Keratinocyte (primary cell): ENCODE measurements at regions not wholly inside any gene's neighbourhood (a gene's known extent, or its start where the extent isn't known, plus 50 kb on each side); places are given as distances from the start of the nearest gene placed in this dataset.
"Not testable (repeated sequence)": the region's sequence is repeated elsewhere in the genome, so short reads cannot be mapped to it uniquely, and the experiment has no call there.

ENCODE experiments used
- EZH2 ChIP-seq: IDR thresholded peaks from one replicate; pipeline ENCODE4 v1.6.1; 2012; ENCODE audit warnings: inconsistent platforms, mild to moderate bottlenecking, low read length, moderate library complexity
- TF ChIP-seq, protein P1 (sequence below), 3 experiments: IDR thresholded peaks in 1 of 3; conservative IDR thresholded peaks in 1 of 3; optimal IDR thresholded peaks in 1 of 3; 2 replicates in 2 of 3; 3 replicates in 1 of 3; pipeline versions ENCODE3 to v1.5.1; 2011; ENCODE audit warnings: low read length in 3 of 3, mild to moderate bottlenecking in 3 of 3, moderate library complexity in 2 of 3, control low read depth in 1 of 3, inconsistent platforms in 1 of 3; ENCODE audit not compliant: insufficient read depth in 2 of 3; ENCODE audit errors: extremely low read depth in 1 of 3

DNA sequence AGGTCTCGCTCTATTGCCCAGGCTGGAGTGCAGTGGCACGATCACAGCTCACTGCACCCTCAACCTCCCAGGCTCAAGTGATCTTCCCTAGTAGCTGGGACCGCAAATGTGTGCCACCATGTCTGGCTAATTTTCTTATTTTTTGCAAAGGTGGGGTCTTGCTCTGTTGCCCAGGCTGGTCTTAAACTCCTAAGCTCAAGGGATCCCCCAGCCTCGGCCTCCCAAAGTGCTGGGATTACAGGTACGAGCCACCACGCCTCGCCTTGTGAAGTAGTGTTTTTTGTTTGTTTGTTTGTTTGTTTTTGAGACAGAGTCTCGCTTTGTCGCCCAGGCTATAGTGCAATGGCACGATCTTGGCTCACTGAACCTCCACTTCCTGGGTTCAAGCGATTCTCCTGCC lies 125.5 kb downstream of the HAUS1 start:
- TF ChIP-seq, protein P1, sequence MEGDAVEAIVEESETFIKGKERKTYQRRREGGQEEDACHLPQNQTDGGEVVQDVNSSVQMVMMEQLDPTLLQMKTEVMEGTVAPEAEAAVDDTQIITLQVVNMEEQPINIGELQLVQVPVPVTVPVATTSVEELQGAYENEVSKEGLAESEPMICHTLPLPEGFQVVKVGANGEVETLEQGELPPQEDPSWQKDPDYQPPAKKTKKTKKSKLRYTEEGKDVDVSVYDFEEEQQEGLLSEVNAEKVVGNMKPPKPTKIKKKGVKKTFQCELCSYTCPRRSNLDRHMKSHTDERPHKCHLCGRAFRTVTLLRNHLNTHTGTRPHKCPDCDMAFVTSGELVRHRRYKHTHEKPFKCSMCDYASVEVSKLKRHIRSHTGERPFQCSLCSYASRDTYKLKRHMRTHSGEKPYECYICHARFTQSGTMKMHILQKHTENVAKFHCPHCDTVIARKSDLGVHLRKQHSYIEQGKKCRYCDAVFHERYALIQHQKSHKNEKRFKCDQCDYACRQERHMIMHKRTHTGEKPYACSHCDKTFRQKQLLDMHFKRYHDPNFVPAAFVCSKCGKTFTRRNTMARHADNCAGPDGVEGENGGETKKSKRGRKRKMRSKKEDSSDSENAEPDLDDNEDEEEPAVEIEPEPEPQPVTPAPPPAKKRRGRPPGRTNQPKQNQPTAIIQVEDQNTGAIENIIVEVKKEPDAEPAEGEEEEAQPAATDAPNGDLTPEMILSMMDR (optimal IDR thresholded peaks at IDR 0.05 in 1 of 3, IDR thresholded peaks at IDR 0.05 in 1 of 3, conservative IDR thresholded peaks at IDR 0.05 in 1 of 3; ENCODE audit: extremely low read depth in 1 of 3, insufficient read depth in 2 of 3, low read length in 3 of 3): not testable (repeated sequence)
- not testable (repeated sequence) for TF ChIP-seq EZH2
